KMS-11 (cell line): ENCODE measurements at regions not wholly inside any gene's neighbourhood (a gene's known extent, or its start where the extent isn't known, plus 50 kb on each side); places are given as distances from the start of the nearest gene placed in this dataset.

Experiments used
- H2AFZ ChIP-seq: fragments of 200-600 bp; sonication (generic); 2 replicates; pipeline ENCODE4 v1.6.1; 2016; ENCODE audit warnings: antibody characterized with exemption, mixed run types, low read depth
- H3K27ac ChIP-seq: fragments of 200-600 bp; sonication (generic); 2 replicates; pipeline ENCODE4 v1.6.1; 2016; ENCODE audit warnings: mild to moderate bottlenecking, mixed run types
- H3K27me3 ChIP-seq: fragments of 200-600 bp; sonication (generic); 2 replicates; pipeline ENCODE4 v1.6.1; 2017; ENCODE audit warnings: mild to moderate bottlenecking, low read depth, mixed run types, moderate library complexity; ENCODE audit not compliant: insufficient read depth
- H3K36me3 ChIP-seq: fragments of 200-600 bp; sonication (generic); 2 replicates; pipeline ENCODE4 v1.6.1; 2017; ENCODE audit warnings: mild to moderate bottlenecking, mixed run types; ENCODE audit not compliant: insufficient read depth
- H3K4me1 ChIP-seq: fragments of 200-600 bp; sonication (generic); 2 replicates; pipeline ENCODE4 v1.6.1; 2016; ENCODE audit warnings: mild to moderate bottlenecking, low read depth, mixed run types; ENCODE audit not compliant: poor library complexity, severe bottlenecking
- H3K4me2 ChIP-seq: fragments of 200-600 bp; sonication (generic); 2 replicates; pipeline ENCODE4 v1.7.0; 2016; ENCODE audit warnings: mild to moderate bottlenecking, mixed run types
- H3K4me3 ChIP-seq: fragments of 200-600 bp; sonication (generic); IDR thresholded peaks from 2 replicates; pipeline ENCODE4 v1.6.1; 2017; ENCODE audit warnings: low read depth, low read length, mixed read lengths; ENCODE audit not compliant: insufficient read depth
- H3K79me2 ChIP-seq: fragments of 200-600 bp; sonication (generic); 2 replicates; pipeline ENCODE4 v1.6.1; 2016; ENCODE audit warnings: low read depth, mixed run types; ENCODE audit not compliant: insufficient read depth
- H3K9ac ChIP-seq: fragments of 200-600 bp; sonication (generic); 2 replicates; pipeline ENCODE4 v1.6.1; 2016; ENCODE audit warnings: mild to moderate bottlenecking, mixed run types
- H4K20me1 ChIP-seq: fragments of 200-600 bp; sonication (generic); 2 replicates; pipeline ENCODE4 v1.6.1; 2016; ENCODE audit warnings: mild to moderate bottlenecking, mixed run types; ENCODE audit not compliant: insufficient read depth
- CTCF ChIP-seq: fragments of 200-600 bp; sonication (generic); conservative IDR thresholded peaks from 2 replicates; pipeline ENCODE4 v1.6.1; 2017; ENCODE audit warnings: low read depth, mild to moderate bottlenecking, antibody characterized with exemption, low read length, moderate library complexity, mixed read lengths

GRCh38 chr22:48827904-48828555 lies 999.6 kb downstream of the BRD1 start:
- no peak for TF ChIP-seq CTCF
- H3K4me2 ChIP-seq, result no peak overlapping the region
- H3K36me3 ChIP-seq, result no peaks in the 10 kb centered on the region
- H3K4me3 ChIP-seq, result no peak overlapping the region
- H3K4me1 ChIP-seq, result no peaks in the 10 kb centered on the region
- no peaks in the 10 kb centered on the region for H3K79me2 ChIP-seq
- no peaks in the 10 kb centered on the region for H4K20me1 ChIP-seq
- H2AFZ ChIP-seq, result no peak overlapping the region
- no peak overlapping the region for H3K9ac ChIP-seq
- no peaks in the 10 kb centered on the region for H3K27me3 ChIP-seq
- no peak overlapping the region for H3K27ac ChIP-seq

GRCh38 chr22:48827268-48827846 lies 1000.3 kb downstream of the BRD1 start:
- no peaks in the 10 kb centered on the region for H4K20me1 ChIP-seq
- H3K79me2 ChIP-seq, result no peaks in the 10 kb centered on the region
- no peak overlapping the region for H3K4me2 ChIP-seq
- no peak overlapping the region for H3K4me3 ChIP-seq
- no peaks in the 10 kb centered on the region for H3K36me3 ChIP-seq
- no peak overlapping the region for H2AFZ ChIP-seq
- no peak for TF ChIP-seq CTCF
- H3K27ac ChIP-seq, result no peak overlapping the region
- no peaks in the 10 kb centered on the region for H3K27me3 ChIP-seq
- no peak overlapping the region for H3K9ac ChIP-seq
- no peaks in the 10 kb centered on the region for H3K4me1 ChIP-seq

- no peaks in the 10 kb centered on the region for H4K20me1 ChIP-seq
- H3K27ac ChIP-seq, result no peak overlapping the region
- H3K36me3 ChIP-seq, result no peaks in the 10 kb centered on the region
- no peak overlapping the region for H3K9ac ChIP-seq
- no peak overlapping the region for H2AFZ ChIP-seq
- no peak overlapping the region for H3K4me2 ChIP-seq
- no peaks in the 10 kb centered on the region for H3K4me1 ChIP-seq
- TF ChIP-seq CTCF, result no peak
- no peak overlapping the region for H3K4me3 ChIP-seq
- no peaks in the 10 kb centered on the region for H3K79me2 ChIP-seq
- H3K27me3 ChIP-seq, result no peaks in the 10 kb centered on the region
Observed at GRCh38 chr22:48826546-48826945, 1001.1 kb downstream of the BRD1 start.

- Histone ChIP-seq H3K36me3 (no peaks in the 10 kb centered on the region), H3K27ac (no peak overlapping the region), H4K20me1 (no peaks in the 10 kb centered on the region), H3K79me2 (no peaks in the 10 kb centered on the region), H3K4me1 (no peaks in the 10 kb centered on the region), H3K9ac (no peak overlapping the region), H3K27me3 (no peaks in the 10 kb centered on the region), H3K4me2 (no peak overlapping the region), H2AFZ (no peak overlapping the region), H3K4me3 (no peak overlapping the region)
- no peak for TF ChIP-seq CTCF
Observed at GRCh38 chr22:48825802-48826520, 1001.7 kb downstream of the BRD1 start.
